Left lung (tissue), 4 donors: ENCODE measurements at regions not wholly inside any gene's neighbourhood (a gene's known extent, or its start where the extent isn't known, plus 50 kb on each side); places are given as distances from the start of the nearest gene placed in this dataset.
"Not testable (repeated sequence)": the region's sequence is repeated elsewhere in the genome, so short reads cannot be mapped to it uniquely, and the experiment has no call there.

Experiments used
- ATAC-seq: fragments of 200-7000 bp; cut with Tn5 transposase; one replicate; pipeline ENCODE4 v1.9.1; 2020; ENCODE audit warnings: moderate library complexity
- DNase-seq, 4 donors: peaks; one replicate each; pipeline ENCODE4 v3.0.0-alpha.2; 2013 to 2020
- H3K27ac ChIP-seq, 2 donors: fragments of 200-600 bp; sonication (generic) in 1 of 2; one replicate each; pipeline versions ENCODE4 v1.5.0 to v1.8.0; 2020 to 2021
- H3K27me3 ChIP-seq, 2 donors: fragments of 200-600 bp; sonication (generic) in 1 of 2; one replicate each; pipeline versions ENCODE4 v1.5.0 to v1.8.0; 2020 to 2021
- H3K36me3 ChIP-seq, 2 donors: fragments of 200-600 bp; sonication (generic) in 1 of 2; one replicate each; pipeline versions ENCODE4 v1.5.0 to v1.8.0; 2020 to 2021
- H3K4me1 ChIP-seq, 2 donors: fragments of 200-600 bp; one replicate each; pipeline ENCODE4 v1.8.0; 2021
- H3K4me3 ChIP-seq, 2 donors: fragments of 200-600 bp; sonication (generic) in 1 of 2; one replicate each; pipeline versions ENCODE4 v1.5.0 to v1.8.0; 2020 to 2021; ENCODE audit warnings: mild to moderate bottlenecking in 1 of 2
- H3K9me3 ChIP-seq, 2 donors: fragments of 200-600 bp; sonication (generic) in 1 of 2; one replicate each; pipeline versions ENCODE4 v1.5.0 to v1.8.0; 2020 to 2021
- intact Hi-C, 2 donors: fragments of 100-400 bp; cut with DNase I; formaldehyde crosslinking; loops; one replicate each; pipeline versions ENCODE4 v1.11.2 to v1.14.2; 2022
- TF ChIP-seq, protein P1 (sequence below), 2 donors: fragments of 200-600 bp; sonication (generic) in 1 of 2; IDR thresholded peaks; one replicate each; pipeline versions ENCODE4 v1.5.0 to v1.8.0; 2021; ENCODE audit warnings: antibody characterized with exemption in 2 of 2
- donor health status: DM: no; HTN: yes; CAD: no.
- donor health status: DM: no; HTN: no; CAD: no.

DNA sequence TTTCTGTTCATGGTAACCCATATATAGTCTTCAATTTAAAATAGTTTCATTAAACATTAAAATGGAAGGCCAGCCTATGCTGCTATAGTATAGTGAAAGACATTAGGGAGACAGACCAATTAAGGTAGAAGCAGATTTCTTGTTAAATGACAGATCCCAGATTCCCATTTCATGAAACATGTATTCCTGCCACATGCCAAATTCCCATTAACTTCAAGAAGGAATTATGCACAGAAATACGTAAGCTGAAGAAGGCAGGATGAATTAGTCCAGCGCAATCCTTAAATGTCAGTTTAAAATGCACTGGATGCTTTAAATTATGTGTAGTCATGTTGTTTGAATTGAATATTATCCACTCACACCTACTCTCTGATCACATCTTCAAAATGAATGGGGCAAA lies 424.9 kb downstream of the SH2D1A start:
- TF ChIP-seq, protein P1, sequence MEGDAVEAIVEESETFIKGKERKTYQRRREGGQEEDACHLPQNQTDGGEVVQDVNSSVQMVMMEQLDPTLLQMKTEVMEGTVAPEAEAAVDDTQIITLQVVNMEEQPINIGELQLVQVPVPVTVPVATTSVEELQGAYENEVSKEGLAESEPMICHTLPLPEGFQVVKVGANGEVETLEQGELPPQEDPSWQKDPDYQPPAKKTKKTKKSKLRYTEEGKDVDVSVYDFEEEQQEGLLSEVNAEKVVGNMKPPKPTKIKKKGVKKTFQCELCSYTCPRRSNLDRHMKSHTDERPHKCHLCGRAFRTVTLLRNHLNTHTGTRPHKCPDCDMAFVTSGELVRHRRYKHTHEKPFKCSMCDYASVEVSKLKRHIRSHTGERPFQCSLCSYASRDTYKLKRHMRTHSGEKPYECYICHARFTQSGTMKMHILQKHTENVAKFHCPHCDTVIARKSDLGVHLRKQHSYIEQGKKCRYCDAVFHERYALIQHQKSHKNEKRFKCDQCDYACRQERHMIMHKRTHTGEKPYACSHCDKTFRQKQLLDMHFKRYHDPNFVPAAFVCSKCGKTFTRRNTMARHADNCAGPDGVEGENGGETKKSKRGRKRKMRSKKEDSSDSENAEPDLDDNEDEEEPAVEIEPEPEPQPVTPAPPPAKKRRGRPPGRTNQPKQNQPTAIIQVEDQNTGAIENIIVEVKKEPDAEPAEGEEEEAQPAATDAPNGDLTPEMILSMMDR (IDR thresholded peaks at IDR 0.05) = no peak
- ATAC-seq = no peak
- no peaks in the 10 kb centered on the region for H3K36me3 ChIP-seq
- no peaks in the 10 kb centered on the region for H3K27me3 ChIP-seq
- H3K27ac ChIP-seq = no peak overlapping the region
- no peak overlapping the region for H3K4me3 ChIP-seq
- DNase-seq = no peak
- intact Hi-C loops = no loop called here
- no peaks in the 10 kb centered on the region for H3K9me3 ChIP-seq
- no peaks in the 10 kb centered on the region for H3K4me1 ChIP-seq

DNA sequence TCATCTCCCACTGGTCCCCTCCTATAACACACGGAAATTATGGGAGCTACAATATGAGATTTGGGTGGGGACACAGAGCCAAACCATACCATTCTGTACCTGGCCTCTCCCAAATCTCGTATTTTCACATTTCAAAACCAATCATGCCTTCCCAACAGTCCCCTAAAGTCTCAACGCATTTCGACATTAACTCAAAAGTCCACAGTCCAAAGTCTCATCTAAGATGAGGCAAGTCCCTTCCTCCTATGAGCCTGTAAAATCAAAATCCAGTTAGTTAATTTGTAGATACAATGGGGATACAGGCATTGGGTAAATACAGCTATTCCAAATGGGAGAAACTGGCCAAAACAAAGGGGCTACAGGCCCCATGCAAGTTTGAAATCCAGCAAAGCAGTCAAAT lies 441.9 kb downstream of the SH2D1A start:
- ATAC-seq, H3K27me3 ChIP-seq, H3K4me1 ChIP-seq, H3K9me3 ChIP-seq, intact Hi-C loops, DNase-seq, H3K4me3 ChIP-seq, H3K27ac ChIP-seq, H3K36me3 ChIP-seq: not testable (repeated sequence)

DNA sequence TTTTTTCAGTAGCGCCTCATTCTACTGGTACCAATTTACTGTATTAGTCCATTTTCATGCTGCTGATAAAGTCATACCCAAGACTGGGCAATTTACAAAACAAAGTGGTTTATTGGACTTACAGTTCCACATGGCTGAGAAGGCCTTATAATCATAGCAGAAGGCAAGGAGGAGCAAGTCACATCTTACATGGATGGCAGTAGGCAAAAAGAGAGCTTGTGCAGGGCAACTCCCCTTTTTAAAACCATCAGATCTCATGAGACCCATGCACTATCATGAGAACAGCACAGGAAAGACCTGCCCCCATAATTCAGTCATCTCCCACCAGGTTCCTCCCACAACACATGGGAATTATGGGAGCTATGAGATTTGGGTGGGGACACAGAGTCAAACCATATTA lies 443.5 kb downstream of the SH2D1A start:
- H3K27me3 ChIP-seq, ATAC-seq, H3K27ac ChIP-seq, H3K9me3 ChIP-seq, intact Hi-C loops, H3K4me1 ChIP-seq, H3K4me3 ChIP-seq, DNase-seq, H3K36me3 ChIP-seq: not testable (repeated sequence)

DNA sequence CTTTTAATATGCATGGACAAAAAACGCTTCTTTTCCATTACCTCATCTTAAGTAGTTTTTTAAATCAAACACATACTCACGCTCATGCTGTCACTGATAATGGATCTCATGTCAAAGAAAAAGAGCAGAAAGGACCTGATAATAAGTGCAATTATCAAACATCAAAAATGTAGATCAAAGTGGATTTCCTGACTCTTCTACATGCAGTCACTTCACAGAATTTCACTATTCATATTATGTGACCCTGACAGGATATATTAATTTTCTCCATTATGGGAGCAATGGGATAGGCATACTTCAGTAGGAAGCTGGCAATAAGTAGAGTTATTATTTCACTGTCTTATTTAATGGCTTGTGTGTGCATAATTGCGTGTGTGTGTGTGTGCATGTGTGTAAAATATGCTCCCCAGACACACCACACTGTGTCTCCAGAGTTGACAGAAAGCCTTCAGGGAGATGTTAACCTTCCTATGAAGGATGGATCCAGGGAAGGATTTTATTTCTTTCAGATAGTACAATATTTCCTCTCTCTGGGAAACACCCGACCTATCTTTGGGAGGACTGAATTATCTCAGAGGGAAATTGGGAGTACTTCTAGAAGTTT lies 445.2 kb downstream of the SH2D1A start:
- H3K36me3 ChIP-seq = no peaks in the 10 kb centered on the region
- ATAC-seq = no peak
- no peak overlapping the region for H3K27ac ChIP-seq
- no peaks in the 10 kb centered on the region for H3K4me1 ChIP-seq
- peaks cover 0 to 2% of the 10 kb centered on the region in 2 donors for H3K27me3 ChIP-seq
- TF ChIP-seq, protein P1 (IDR thresholded peaks at IDR 0.05) = no peak
- no peak overlapping the region for H3K4me3 ChIP-seq
- DNase-seq = no peak
- no peaks in the 10 kb centered on the region for H3K9me3 ChIP-seq
- intact Hi-C loops = no loop called here

DNA sequence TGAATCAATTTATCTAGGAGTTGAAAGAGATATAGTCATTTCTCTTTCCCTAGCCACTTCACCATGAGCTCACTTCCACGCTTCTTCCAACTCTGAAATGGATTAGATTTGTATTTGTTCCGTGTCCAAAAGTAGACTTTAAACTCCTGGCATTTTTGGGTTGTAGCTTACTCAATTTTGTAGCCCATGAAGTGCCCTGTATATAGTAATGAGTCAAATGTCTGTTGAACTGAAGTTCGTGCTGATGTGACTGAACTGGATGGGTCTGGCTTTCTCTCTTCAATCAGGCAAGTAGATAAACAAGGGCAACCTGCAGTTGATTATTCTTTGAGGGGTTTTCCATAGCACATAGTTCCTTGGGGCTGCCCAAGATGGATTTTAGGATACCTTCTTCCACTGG lies 450.6 kb downstream of the SH2D1A start:
- H3K4me3 ChIP-seq = no peak overlapping the region
- intact Hi-C loops = no loop called here
- no peaks in the 10 kb centered on the region for H3K4me1 ChIP-seq
- TF ChIP-seq, protein P1 (IDR thresholded peaks at IDR 0.05) = no peak
- peaks cover 0 to 4% of the 10 kb centered on the region in 2 donors for H3K9me3 ChIP-seq
- no peak overlapping the region for H3K27ac ChIP-seq
- no peaks in the 10 kb centered on the region for H3K36me3 ChIP-seq
- H3K27me3 ChIP-seq = peaks cover 0 to 2% of the 10 kb centered on the region in 2 donors
- ATAC-seq (no peak), DNase-seq (no peak)

DNA sequence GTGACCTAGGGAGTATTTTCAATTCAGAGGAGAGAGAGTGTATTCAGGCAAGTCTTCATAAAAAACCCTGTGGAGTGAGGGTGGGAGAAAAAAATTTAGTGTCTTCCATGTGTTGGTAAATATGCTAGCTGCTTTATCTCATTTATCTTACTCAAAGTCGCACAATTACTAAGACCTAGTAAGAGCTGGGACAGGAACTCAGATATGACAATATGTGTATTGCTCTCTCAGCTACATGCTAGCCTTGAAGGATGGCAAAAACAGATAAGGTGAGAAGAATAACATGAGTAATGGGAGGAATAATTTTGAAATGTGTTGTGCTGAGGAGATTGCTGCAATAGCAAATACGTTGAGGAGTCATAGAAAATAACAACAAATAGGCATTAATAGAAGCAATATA lies 458.6 kb downstream of the SH2D1A start:
- no peak for ATAC-seq
- intact Hi-C loops = no loop called here
- no peak for DNase-seq
- H3K27ac ChIP-seq = no peak overlapping the region
- H3K36me3 ChIP-seq = no peaks in the 10 kb centered on the region
- no peaks in the 10 kb centered on the region for H3K4me1 ChIP-seq
- H3K27me3 ChIP-seq = no peaks in the 10 kb centered on the region
- TF ChIP-seq, protein P1 (IDR thresholded peaks at IDR 0.05) = no peak
- no peaks in the 10 kb centered on the region for H3K9me3 ChIP-seq
- H3K4me3 ChIP-seq = no peak overlapping the region
